PC-9 (cell line): ENCODE measurements at regions not wholly inside any gene's neighbourhood (a gene's known extent, or its start where the extent isn't known, plus 50 kb on each side); places are given as distances from the start of the nearest gene placed in this dataset.

Source experiments
- BruUV-seq: library from RNA; stranded (reverse); fragments of 400-500 nt; replicated peaks from 2 replicates; lab custom pipeline; 2021; lab: Mats Ljungman, UMichigan
- CTCF ChIA-PET: fragments of 300-600 bp; sonication (Branson Sonifier 250); formaldehyde crosslinking; loops from one replicate; lab custom pipeline; 2022; ENCODE audit warnings: antibody characterized with exemption; lab: Charles Lee
- POLR2A ChIA-PET: fragments of 300-600 bp; sonication (Branson Sonifier 250); formaldehyde crosslinking; loops from one replicate; lab custom pipeline; 2022; ENCODE audit warnings: antibody characterized with exemption; ENCODE audit not compliant: unreplicated experiment; lab: Charles Lee
- DNase-seq, 2 experiments: peaks; one replicate each; pipeline versions ENCODE4 v3.0.0 to v3.0.0-alpha.2; 2015 to 2022; ENCODE audit warnings: mixed read lengths in 1 of 2
- H2AFZ ChIP-seq: fragments of 200-600 bp; sonication (generic); 2 replicates; pipeline ENCODE4 v1.8.1; 2017; ENCODE audit warnings: antibody characterized with exemption
- H3F3A ChIP-seq: fragments of 200-600 bp; sonication (generic); 2 replicates; pipeline ENCODE4 v1.8.1; 2017; ENCODE audit warnings: antibody characterized with exemption, mild to moderate bottlenecking, low read depth; ENCODE audit not compliant: insufficient read depth
- H3K27ac ChIP-seq: fragments of 200-600 bp; sonication (generic); 2 replicates; pipeline ENCODE4 v1.6.1; 2016; ENCODE audit warnings: mixed run types
- H3K27me3 ChIP-seq: fragments of 200-600 bp; sonication (generic); 2 replicates; pipeline ENCODE4 v1.6.1; 2016; ENCODE audit warnings: low read depth, mixed run types; ENCODE audit not compliant: insufficient read depth
- H3K36me3 ChIP-seq: fragments of 200-600 bp; sonication (generic); 2 replicates; pipeline ENCODE4 v1.6.1; 2016; ENCODE audit warnings: low read depth, mixed run types
- H3K4me1 ChIP-seq: fragments of 200-600 bp; sonication (generic); replicated peaks from 2 replicates; pipeline ENCODE4 v1.6.1; 2016; ENCODE audit warnings: mixed run types; ENCODE audit not compliant: insufficient read depth
- H3K4me2 ChIP-seq: fragments of 200-600 bp; sonication (generic); 2 replicates; pipeline ENCODE4 v1.6.1; 2017; ENCODE audit warnings: mixed run types
- H3K4me3 ChIP-seq: fragments of 200-600 bp; sonication (generic); 2 replicates; pipeline ENCODE4 v1.6.1; 2016; ENCODE audit warnings: mixed run types
- H3K79me2 ChIP-seq: fragments of 200-600 bp; sonication (generic); 2 replicates; pipeline ENCODE4 v1.6.1; 2017; ENCODE audit warnings: low read depth, mixed run types
- H3K9me2 ChIP-seq: fragments of 200-600 bp; sonication (generic); 2 replicates; pipeline ENCODE4 v1.8.1; 2017; ENCODE audit warnings: mild to moderate bottlenecking; ENCODE audit not compliant: insufficient read depth
- H3K9me3 ChIP-seq: fragments of 200-600 bp; sonication (generic); 2 replicates; pipeline ENCODE4 v1.8.1; 2016; ENCODE audit warnings: low read depth; ENCODE audit not compliant: insufficient read depth
- H4K20me1 ChIP-seq: fragments of 200-600 bp; sonication (generic); 2 replicates; pipeline ENCODE4 v1.8.1; 2017; ENCODE audit not compliant: insufficient read depth
- CTCF ChIP-seq: fragments of 200-600 bp; sonication (generic); conservative IDR thresholded peaks from 2 replicates; pipeline ENCODE4 v1.6.1; 2017; ENCODE audit warnings: mixed run types, antibody characterized with exemption, mild to moderate bottlenecking, moderate library complexity
- EZH2 ChIP-seq: fragments of 200-600 bp; sonication (generic); IDR thresholded peaks from 2 replicates; pipeline ENCODE4 v1.8.0; 2017; ENCODE audit warnings: antibody characterized with exemption, low read depth
- intact Hi-C: fragments of 100-400 bp; cut with micrococcal nuclease; formaldehyde crosslinking; loops from one replicate; pipeline ENCODE4 v1.10.0; 2022; ENCODE audit not compliant: unreplicated experiment

GRCh38 chr2:185526161-185526560 is 212.4 kb upstream of the FSIP2 start:
- TF ChIP-seq EZH2 (no peak), CTCF (no peak)
- H3K4me3 ChIP-seq, result no peak overlapping the region
- no TSS peak for BruUV-seq
- no peak for DNase-seq
- no peaks in the 10 kb centered on the region for H3K79me2 ChIP-seq
- H3K36me3 ChIP-seq, result no peaks in the 10 kb centered on the region
- H3K27me3 ChIP-seq, result no peaks in the 10 kb centered on the region
- no peak overlapping the region for H3K27ac ChIP-seq
- no peak overlapping the region for H2AFZ ChIP-seq
- H3K4me2 ChIP-seq, result no peak overlapping the region
- no peaks in the 10 kb centered on the region for H4K20me1 ChIP-seq
- POLR2A ChIA-PET, result no interaction called here
- no peaks in the 10 kb centered on the region for H3F3A ChIP-seq
- no peaks in the 10 kb centered on the region for H3K4me1 ChIP-seq
- H3K9me2 ChIP-seq, result no peaks in the 10 kb centered on the region
- intact Hi-C loops, result no loop called here
- CTCF ChIA-PET, result no interaction called here
- no peaks in the 10 kb centered on the region for H3K9me3 ChIP-seq

- no peaks in the 10 kb centered on the region for H3K4me1 ChIP-seq
- no peaks in the 10 kb centered on the region for H4K20me1 ChIP-seq
- no peak for TF ChIP-seq EZH2
- no peak for TF ChIP-seq CTCF
- POLR2A ChIA-PET, result no interaction called here
- H3K27ac ChIP-seq, result no peak overlapping the region
- H3K36me3 ChIP-seq, result no peaks in the 10 kb centered on the region
- no TSS peak for BruUV-seq
- no peak overlapping the region for H3K4me2 ChIP-seq
- H3K79me2 ChIP-seq, result no peaks in the 10 kb centered on the region
- H3F3A ChIP-seq, result no peaks in the 10 kb centered on the region
- no peaks in the 10 kb centered on the region for H3K9me3 ChIP-seq
- CTCF ChIA-PET, result no interaction called here
- H2AFZ ChIP-seq, result no peak overlapping the region
- intact Hi-C loops, result loop anchor here (5.0 kb wide), 1 partner anchor 189 kb away; no protein-coding TSS in a partner anchor
- H3K4me3 ChIP-seq, result no peak overlapping the region
- no peaks in the 10 kb centered on the region for H3K27me3 ChIP-seq
- no peak for DNase-seq
- no peaks in the 10 kb centered on the region for H3K9me2 ChIP-seq
Measured at GRCh38 chr2:185531721-185532120, 206.9 kb upstream of the FSIP2 start.

GRCh38 chr2:185537689-185538088 is 200.9 kb upstream of the FSIP2 start:
- no peaks in the 10 kb centered on the region for H3K36me3 ChIP-seq
- ChIA-PET POLR2A (no interaction called here), CTCF (no interaction called here)
- H2AFZ ChIP-seq, result no peak overlapping the region
- H3K4me2 ChIP-seq, result no peak overlapping the region
- no peaks in the 10 kb centered on the region for H3K27me3 ChIP-seq
- no peaks in the 10 kb centered on the region for H3K4me1 ChIP-seq
- H3K4me3 ChIP-seq, result no peak overlapping the region
- no peak for DNase-seq
- no peaks in the 10 kb centered on the region for H3K9me2 ChIP-seq
- no TSS peak for BruUV-seq
- intact Hi-C loops, result no loop called here
- no peaks in the 10 kb centered on the region for H3F3A ChIP-seq
- no peaks in the 10 kb centered on the region for H4K20me1 ChIP-seq
- no peak overlapping the region for H3K27ac ChIP-seq
- H3K79me2 ChIP-seq, result no peaks in the 10 kb centered on the region
- TF ChIP-seq CTCF, result no peak
- no peak for TF ChIP-seq EZH2
- H3K9me3 ChIP-seq, result no peaks in the 10 kb centered on the region
